ENCODE measurements at regions not wholly inside any gene's neighbourhood (a gene's known extent, or its start where the extent isn't known, plus 50 kb on each side); places are given as distances from the start of the nearest gene placed in this dataset.
"Not testable (repeated sequence)": the region's sequence is repeated elsewhere in the genome, so short reads cannot be mapped to it uniquely, and the experiment has no call there.

- DNase-seq, result no peak
- intact Hi-C loops (cut with micrococcal nuclease), result no loop called here
- ATAC-seq, result no peak
Measured at GRCh38 chr2:220767591-220768255, 804.4 kb downstream of the EPHA4 start.

GRCh38 chr2:220775856-220776488 lies 796.1 kb downstream of the EPHA4 start:
- intact Hi-C loops (cut with micrococcal nuclease), result no loop called here
- ATAC-seq, result no peak
- DNase-seq, result no peak

DNA sequence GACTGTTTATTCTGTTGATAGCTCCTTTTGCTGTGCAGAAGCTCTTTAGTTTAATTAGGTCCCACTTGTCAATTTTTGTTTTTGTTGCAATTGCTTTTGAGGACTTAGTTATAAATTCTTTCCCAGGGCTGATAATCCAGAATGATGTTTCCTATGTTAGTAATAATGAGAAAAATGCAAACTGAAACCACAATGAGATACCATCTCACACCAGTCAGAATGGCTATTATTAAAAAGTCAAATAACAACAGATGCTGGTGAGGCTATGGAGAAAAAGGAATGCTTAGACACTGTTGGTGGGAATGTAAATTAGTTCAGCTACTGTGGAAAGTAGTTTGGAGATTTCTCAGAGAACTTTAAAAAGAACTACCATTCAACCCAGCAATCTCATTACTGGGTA lies 793.0 kb downstream of the EPHA4 start:
- DNase-seq; intact Hi-C loops (cut with micrococcal nuclease); ATAC-seq: not testable (repeated sequence)

DNA sequence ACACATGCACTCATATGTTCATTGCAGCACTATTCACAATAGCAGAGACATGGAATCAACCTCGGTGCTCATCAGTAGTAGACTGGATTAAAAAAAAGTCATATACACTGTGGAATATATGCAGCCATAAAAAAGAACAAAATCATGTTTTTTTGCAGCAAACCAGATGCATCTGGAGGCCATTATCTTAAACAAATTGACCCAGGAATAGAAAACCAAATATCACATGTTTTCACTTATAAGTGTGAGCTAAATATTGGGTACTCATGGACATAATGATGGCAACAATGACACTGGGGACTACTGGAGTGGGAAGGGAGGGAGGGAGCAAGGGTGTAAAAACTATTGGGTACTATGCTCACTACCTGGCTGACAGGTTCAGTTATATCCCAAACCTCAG lies 792.6 kb downstream of the EPHA4 start:
- ATAC-seq (no peak), DNase-seq (no peak)
- intact Hi-C loops (cut with micrococcal nuclease), result no loop called here

GRCh38 chr2:220779931-220780330 lies 792.2 kb downstream of the EPHA4 start:
- no peak for ATAC-seq
- intact Hi-C loops (cut with micrococcal nuclease), result no loop called here
- no peak for DNase-seq

DNA sequence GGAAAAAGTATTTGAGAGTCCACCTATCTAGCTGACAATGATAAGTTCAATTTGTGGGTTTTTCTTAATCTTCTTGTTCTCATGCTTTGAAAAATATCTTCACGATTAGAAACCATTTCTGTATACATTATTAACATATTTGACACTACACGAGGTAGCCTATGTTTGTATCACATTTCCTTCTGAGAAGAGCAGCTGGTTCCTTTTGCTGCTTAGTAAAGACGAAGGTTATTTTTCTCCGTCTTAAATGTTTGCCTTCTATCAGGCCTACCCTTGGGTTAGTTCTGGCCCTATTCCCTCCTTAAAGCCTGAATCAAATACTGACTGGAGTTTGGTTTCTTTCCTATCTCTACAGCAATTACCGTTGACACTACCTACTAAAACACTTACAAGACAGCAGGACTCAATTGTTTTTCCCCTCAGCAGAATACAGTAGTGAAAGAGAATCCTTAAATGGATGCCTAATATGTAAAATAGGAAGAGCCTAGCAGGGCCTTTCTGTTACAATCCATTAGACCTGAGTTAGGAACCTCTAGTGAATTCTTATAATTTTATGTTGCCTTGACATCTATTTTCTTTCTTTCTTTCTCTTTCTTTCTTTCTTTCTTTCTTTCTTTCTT lies 790.4 kb downstream of the EPHA4 start:
- DNase-seq (no peak), ATAC-seq (no peak)
- intact Hi-C loops (cut with micrococcal nuclease), result no loop called here

DNA sequence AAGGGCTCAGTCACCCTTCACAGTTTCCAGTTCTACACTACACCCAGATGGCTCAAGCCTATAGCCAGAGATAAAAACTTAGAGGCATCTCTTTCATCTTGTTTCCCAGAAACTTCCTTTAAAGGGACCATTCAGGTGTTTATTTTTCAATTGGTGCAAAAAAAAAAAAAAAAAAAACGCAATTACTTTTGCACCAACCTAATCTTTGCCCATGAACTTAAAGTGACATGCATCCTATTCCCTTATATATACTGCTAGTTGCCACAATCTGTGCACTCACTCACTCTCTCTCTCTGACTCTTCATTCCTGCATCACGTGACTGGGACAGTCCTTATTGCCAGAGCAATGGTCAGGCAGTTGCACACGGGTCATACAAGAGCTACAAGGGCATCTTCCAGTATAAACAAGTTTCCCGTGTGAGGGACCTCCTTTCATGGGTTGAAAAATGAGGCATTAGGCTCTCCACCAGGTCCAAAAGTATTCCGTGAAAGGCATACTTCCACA lies 789.4 kb downstream of the EPHA4 start:
- intact Hi-C loops (cut with micrococcal nuclease), result no loop called here
- ATAC-seq, result no peak
- no peak for DNase-seq

DNA sequence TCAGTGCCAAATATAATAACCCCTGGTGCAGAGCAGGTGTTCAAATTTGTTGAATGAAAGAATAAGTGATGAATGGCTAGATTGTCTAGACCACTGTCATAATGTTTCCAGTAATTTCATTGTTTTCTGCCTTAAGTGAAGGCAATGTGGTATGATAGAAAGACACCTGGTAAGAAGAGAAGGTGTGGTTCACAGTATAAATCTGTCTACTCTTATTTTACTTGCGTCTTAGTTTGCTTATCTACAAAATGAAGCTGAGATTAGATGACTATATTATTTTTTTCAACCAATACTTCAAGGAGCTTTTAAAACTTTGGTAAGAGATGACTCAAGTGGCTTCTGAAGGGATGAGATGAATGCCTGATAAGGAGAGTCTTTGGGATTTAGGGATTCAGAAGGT lies 788.4 kb downstream of the EPHA4 start:
- intact Hi-C loops (cut with micrococcal nuclease), result no loop called here
- ATAC-seq (no peak), DNase-seq (no peak)

DNA sequence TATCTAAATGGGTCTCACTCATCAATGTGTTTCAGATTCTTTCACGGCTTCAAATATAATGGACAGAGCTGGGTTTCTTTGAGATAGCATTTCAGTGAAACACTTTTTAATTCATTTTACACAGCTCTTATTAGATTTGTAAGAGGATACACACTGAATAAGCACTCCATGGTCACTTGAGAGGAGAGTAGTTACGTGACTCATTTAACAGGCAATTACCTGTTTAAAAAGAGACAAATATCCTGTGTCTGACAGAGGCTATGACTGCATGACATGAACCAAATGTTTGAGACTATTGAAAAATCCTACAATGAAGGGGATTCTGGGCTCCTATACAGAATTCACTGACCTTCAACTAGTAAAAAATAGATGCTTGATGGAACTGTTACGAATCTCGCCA lies 786.9 kb downstream of the EPHA4 start:
- no peak for DNase-seq
- intact Hi-C loops (cut with micrococcal nuclease), result no loop called here
- ATAC-seq, result no peak

DNA sequence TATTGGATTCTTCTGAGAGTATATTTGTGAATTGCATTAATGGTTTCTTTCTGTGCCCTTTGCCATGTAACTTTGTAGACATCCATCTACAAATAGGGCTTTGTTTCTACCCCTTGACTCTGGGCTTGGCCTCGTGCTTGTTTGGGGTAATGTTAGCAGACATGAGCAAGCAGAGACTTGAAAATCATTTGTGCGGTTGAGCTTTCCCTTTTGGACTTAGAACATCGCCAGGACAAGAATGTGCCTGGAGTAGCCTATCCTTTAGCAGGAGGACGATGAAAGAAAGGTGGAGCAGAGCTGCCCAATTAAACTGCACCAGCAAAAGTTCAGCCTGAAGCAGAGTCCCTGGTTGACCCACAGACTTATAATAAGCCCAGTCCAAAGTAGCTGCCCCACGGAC lies 785.9 kb downstream of the EPHA4 start:
- DNase-seq, result no peak
- ATAC-seq, result no peak
- intact Hi-C loops (cut with micrococcal nuclease), result no loop called here

GRCh38 chr2:220787251-220787650 lies 784.9 kb downstream of the EPHA4 start:
- intact Hi-C loops (cut with micrococcal nuclease), result no loop called here
- ATAC-seq, result no peak
- no peak for DNase-seq

DNA sequence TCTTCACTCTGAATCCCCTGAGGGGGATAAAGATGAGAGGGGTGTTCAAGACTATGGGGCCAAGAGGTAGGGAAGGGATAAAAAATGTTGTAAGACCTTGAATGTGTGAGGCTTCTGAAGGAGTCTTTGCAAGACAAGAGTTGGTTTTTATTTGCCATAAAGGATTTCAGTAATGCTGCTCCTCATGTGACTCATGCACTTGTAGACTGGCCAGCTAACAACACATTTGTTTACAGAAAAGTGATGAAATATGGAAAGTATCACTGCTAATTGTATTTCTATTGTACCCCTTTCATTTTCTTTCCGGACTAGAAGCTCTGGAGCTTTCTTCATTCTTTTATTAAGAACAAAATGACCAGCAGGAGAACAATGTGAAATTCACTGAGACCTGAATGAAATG lies 782.1 kb downstream of the EPHA4 start:
- no peak for ATAC-seq
- DNase-seq, result no peak
- intact Hi-C loops (cut with micrococcal nuclease), result no loop called here

DNA sequence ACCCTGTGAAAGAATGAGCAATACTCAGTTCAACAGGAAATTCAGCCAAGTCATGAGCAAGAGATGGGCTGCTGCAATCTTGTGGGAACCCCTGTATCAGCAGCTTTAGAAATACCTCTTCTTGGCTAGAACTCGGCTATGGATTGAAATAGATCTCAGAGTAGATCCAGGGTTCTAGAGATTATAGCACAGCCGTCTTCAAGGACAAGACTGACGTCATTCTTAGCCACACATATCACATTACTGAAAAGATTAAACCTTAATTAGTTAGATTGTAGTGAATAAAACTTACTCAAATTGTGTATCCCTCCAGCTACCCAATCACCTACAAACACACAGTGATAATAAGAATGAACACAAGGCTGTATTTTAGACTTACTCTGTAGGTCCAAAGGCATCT lies 776.4 kb downstream of the EPHA4 start:
- intact Hi-C loops (cut with micrococcal nuclease), result no loop called here
- ATAC-seq, result no peak
- no peak for DNase-seq

- ATAC-seq, result no peak
- intact Hi-C loops (cut with micrococcal nuclease), result no loop called here
- no peak for DNase-seq
Measured at GRCh38 chr2:220811115-220811514, 761.0 kb downstream of the EPHA4 start.

- ATAC-seq (no peak), DNase-seq (no peak)
- intact Hi-C loops (cut with micrococcal nuclease), result no loop called here
Measured at GRCh38 chr2:220811952-220812570, 760.0 kb downstream of the EPHA4 start.

DNA sequence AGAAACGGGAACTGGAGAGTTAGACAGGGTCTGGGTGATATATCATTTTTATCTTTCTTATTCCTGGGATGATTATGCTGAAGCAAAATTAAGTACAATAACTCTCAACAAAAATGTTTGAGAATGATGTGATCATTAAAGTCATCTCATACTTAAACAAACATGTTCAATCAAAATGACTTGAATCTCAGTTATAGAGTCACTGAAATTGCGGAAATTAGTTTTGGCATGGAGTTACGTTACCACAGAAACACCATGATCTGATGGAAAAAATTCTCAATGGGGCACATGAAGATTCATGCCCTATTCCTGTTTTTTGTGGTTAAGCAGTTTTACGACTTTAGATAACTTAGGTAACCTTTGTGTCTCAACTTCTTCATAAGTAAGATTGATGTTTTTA lies 757.7 kb downstream of the EPHA4 start:
- no peak for ATAC-seq
- no peak for DNase-seq
- intact Hi-C loops (cut with micrococcal nuclease), result no loop called here

DNA sequence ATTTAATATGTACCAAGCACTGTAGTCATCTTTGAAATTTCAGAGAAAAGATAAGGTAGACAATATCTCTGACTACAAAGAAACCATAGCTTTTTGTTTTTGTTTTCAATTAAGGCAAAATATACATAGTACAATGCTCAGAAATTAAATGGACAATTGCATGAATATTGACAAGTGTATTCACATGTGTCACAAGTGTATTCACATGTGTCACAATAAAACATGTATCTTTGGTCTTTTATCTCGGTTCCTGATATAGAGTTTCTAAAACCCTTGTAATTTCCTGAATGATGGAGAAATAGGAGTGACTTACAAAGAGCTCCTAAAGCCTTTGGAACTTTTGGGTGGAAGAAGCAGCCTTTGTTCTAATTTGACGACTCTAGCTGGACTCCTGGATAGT lies 756.4 kb downstream of the EPHA4 start:
- intact Hi-C loops (cut with micrococcal nuclease), result no loop called here
- ATAC-seq, result no peak
- DNase-seq, result no peak

GRCh38 chr2:220821683-220822082 lies 750.4 kb downstream of the EPHA4 start:
- DNase-seq, result no peak
- intact Hi-C loops (cut with micrococcal nuclease), result no loop called here
- no peak for ATAC-seq

DNA sequence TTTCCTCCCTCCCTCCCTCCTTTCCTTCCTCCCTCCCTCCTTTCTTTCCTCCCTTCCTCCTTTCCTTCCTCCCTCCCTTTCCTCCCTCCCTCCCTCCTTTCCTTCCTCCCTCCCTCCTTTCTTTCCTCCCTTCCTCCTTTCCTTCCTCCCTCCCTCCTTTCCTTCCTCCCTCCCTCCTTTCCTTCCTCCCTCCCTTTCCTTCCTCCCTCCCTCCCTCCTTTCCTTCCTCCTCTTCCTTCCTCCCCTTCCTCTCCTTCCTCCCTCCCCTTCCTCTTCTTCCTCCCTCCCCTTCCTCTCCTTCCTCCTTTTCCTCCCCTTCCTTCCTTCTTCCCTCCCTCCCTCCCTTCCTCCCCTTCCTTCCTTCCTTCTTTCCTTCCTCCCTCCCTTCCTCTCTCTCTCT lies 748.5 kb downstream of the EPHA4 start:
- intact Hi-C loops (cut with micrococcal nuclease); ATAC-seq; DNase-seq: not testable (repeated sequence)

- intact Hi-C loops (cut with micrococcal nuclease), result no loop called here
- ATAC-seq, result no peak
- DNase-seq, result no peak
Measured at GRCh38 chr2:220833446-220833845, 738.7 kb downstream of the EPHA4 start.

Data from left ventricle myocardium superior (tissue), 1 donor.